Germinal center (tissue), 1 donor: ENCODE measurements at regions not wholly inside any gene's neighbourhood (a gene's known extent, or its start where the extent isn't known, plus 50 kb on each side); places are given as distances from the start of the nearest gene placed in this dataset.
"Not testable (repeated sequence)": the region's sequence is repeated elsewhere in the genome, so short reads cannot be mapped to it uniquely, and the experiment has no call there.

Source experiments
- DNase-seq: peaks from one replicate; pipeline ENCODE4 v3.0.0; 2012; ENCODE audit warnings: mixed read lengths, low spot score

- no peak for DNase-seq
Observed at GRCh38 chr2:153626676-153627075, 148.1 kb upstream of the RPRM start.

DNA sequence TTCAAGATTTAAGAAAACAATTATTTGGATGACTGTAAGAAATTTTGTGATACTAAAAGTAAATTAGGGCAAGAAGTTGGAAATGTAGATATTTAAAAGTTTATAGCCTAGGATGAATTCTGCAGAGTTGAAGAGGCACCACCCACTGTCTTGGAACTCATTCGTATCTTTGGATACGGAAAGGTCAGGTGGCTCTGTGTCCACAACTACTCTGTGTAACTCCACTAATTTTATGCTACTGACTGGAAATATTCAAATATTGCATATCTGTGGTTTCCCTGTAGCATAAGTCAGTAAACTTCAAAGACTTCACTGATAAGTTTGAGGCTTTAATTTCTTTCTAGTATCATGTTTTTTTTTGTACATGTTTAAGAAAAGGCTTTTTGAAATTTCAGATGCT is 156.9 kb upstream of the RPRM start:
- DNase-seq, result no peak

GRCh38 chr2:153641046-153641445 is 162.5 kb upstream of the RPRM start:
- no peak for DNase-seq

DNA sequence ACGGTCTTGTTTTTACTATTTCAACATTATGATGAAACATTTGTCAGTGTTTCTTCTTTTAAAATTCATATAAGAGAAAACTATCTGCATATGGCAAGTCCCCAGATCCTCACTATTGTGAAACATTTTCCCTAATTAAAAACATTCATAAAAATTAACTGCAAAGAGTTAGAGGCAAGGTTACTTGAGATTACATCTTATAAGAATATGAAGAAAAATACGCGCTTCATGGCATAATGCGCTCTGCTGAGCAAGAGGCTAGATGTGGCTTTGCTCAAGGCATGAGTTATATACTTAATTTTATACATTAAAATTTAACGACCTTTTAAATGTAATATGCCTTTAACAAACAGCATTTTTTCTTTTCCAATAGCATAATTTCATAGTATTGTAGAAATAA is 166.4 kb upstream of the RPRM start:
- DNase-seq, result no peak

DNA sequence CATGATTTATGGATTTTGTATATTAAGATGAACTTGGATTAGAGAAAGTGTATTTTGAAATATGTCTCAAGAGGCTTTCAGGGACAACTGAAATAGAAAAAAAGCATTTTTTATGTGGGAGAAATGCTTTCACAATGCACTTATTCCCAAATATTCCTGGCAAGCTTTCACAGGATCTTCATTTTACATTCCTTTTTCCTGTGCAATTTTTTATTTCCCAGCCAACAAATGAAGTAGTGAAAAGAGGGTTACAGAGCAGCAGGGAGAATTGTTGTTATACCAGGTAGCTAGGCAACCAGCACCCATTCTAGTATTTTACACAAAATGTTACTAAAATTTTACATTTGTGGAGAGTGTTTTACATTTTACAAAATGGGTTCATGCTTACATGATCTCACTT is 167.0 kb upstream of the RPRM start:
- no peak for DNase-seq

- no peak for DNase-seq
Observed at GRCh38 chr2:153657651-153658050, 179.1 kb upstream of the RPRM start.

GRCh38 chr2:153661801-153662200 is 183.2 kb upstream of the RPRM start:
- DNase-seq, result no peak

DNA sequence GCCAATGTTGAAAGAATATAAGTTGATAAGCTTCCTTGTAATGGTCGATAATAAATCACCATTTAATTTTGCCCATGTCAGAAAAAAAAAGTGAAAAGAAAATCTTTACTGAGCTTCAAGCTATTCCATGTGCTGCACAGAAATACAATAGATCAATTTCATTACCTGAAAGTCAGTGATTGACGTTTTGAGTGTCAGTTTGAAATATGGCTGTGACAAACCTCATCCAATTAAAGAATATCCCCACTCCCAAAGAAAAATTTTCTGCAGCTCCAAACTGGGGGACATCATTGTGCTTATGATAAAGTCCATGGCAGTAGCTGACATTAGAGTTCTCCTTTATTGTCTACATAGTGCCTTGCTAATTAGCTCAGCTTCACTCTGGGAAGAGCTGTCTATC is 184.8 kb upstream of the RPRM start:
- no peak for DNase-seq

- not testable (repeated sequence) for DNase-seq
Observed at GRCh38 chr2:153664009-153664408, 185.4 kb upstream of the RPRM start.

DNA sequence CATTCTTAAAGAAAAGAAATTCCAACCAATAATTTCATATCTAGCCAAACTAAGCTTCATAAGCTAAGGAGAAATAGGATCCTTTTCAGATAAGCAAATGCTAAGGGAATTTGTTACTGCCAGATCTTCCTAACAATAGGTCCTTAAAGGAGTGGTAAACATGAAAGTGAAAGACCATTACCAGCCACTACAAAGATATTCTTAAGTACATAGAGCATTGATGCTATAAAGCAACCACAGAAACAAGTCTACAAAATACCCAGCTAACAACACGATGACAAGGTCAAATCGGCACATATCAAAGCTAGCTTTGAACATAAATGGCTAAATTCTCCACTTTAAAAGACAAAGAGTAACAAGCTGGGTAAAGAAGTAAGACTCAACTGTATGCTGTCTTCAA is 188.9 kb upstream of the RPRM start:
- DNase-seq, result no peak

DNA sequence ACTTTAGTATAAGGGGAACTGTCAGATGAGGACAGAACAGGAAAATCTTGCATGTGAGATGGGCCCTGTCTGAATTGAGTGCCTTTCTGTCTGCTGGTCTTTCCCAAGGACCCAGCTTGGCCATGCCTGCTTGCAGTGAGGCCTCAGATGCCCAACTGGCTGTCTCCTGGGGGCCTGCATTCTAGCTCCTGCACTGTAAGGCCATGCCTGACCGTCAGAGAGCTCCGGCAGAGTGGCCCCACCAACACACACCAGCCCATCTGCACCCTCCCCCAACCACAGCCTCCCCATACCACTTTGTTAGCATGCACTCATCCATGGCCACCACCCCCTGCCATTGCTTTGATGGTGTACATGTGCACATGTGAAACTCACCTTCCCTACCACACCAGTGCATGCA is 190.4 kb upstream of the RPRM start:
- no peak for DNase-seq

DNA sequence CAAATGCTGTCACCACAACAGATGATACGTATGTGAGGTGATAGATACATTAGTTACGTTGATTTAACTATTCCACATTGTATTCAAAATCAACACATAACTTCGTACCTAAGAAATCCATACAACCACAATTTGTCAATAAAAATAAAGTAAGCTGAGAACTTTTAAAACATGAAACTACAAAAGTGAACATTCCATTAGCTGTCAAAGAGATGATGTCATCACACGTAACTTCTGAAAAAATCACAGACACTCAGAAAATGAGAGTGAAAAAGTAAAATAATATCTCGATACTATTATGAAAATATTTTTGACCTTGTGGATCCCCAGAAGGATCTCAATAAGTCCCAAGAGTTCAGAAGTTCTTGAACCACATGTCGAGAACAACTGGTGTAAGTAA is 161.6 kb upstream of the GALNT13 start:
- DNase-seq, result no peak

DNA sequence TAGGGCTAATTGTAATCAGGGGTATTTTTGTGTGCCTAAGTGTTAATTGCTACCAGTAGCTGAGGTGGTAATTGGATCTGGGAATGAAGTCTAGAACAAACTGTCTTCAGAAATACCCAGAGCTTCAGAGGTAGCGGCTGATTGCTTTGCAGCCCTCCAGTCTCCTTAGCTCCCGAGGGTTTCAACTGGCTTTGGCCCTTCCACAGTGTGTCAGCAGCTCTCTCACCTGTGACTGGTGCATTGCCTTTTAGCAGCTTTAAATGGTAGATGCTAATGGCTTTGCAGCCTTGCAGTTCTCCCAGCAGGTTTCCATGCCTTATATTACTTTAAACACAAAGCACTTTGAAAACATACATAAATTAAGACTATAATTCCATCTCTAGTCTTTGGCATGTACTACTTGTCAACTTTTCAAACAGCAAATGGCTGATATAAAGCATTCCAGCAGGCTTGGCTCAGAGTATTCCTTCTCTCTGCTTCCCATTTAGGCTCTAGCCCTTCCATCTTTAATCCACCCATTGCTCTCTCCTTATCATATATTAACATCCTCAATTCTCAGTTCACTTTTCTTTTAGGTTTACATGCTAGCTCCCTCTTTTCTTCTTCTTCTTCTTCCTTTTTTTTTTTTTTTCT is 156.4 kb upstream of the GALNT13 start:
- no peak for DNase-seq

DNA sequence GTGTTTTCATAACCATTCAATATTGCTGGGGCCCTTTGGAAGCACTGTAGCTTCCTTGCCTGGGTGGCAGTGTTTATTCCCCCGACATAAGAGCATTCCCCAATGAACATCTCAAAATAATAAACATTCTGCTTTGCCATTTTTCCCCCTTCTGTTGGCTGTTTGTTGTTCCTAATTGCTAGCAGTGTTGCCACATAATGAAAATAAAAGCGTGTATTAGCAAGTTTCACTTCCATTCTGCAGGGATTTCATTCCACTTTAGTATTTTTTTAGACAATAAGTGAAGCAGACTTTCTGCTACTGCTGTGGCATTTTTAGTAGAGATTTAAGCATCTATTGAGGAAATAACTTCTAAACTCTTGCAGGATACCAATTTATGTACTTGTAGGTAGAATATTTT is 154.7 kb upstream of the GALNT13 start:
- DNase-seq, result no peak

DNA sequence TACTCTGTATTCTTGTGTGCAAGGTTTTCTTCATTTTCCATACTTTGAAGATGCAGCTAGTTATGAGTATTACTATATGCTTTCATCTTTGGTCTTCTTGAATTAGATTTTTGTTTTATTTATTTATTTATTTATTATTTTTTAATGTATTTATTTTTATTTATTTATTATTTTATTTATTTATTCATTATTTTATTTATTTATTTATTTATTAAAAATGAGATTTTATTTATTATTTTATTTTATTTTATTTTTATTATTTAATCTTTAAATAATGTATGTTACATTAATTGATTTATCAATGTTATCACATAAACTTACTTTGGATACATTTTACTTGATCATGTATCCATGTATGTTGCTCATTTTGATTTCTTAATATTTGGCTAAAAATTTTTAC is 132.3 kb upstream of the GALNT13 start:
- no peak for DNase-seq

- DNase-seq, result no peak
Observed at GRCh38 chr2:153761936-153762335, 109.8 kb upstream of the GALNT13 start.

DNA sequence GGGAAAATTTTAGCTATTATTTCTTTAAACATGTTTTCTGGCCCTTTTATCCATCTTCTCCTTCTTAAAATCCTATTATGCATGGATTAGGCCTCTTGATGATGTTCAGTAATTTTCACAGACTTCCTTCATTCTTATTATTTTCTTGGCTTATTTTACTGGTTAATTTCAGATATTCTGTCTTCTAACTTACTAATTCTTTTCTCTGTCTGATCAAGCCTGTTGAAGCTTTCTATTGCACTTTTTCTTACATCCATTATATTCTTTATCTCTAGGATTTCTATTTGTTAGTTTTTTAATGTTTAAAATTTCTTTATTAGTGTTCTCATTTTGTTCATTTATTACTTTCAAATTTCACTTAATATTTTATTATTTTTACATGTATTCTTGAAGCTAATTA is 105.3 kb upstream of the GALNT13 start:
- no peak for DNase-seq

GRCh38 chr2:153770359-153770991 is 101.2 kb upstream of the GALNT13 start:
- DNase-seq, result no peak

GRCh38 chr2:153780241-153780640 is 91.5 kb upstream of the GALNT13 start:
- DNase-seq, result no peak

GRCh38 chr2:153786016-153786415 is 85.7 kb upstream of the GALNT13 start:
- DNase-seq, result no peak

GRCh38 chr2:153787612-153788011 is 84.1 kb upstream of the GALNT13 start:
- DNase-seq, result no peak

- no peak for DNase-seq
Observed at GRCh38 chr2:153802671-153803070, 69.1 kb upstream of the GALNT13 start.

GRCh38 chr2:153808679-153809078 is 63.0 kb upstream of the GALNT13 start:
- DNase-seq, result no peak

- DNase-seq, result no peak
Observed at GRCh38 chr2:153811516-153811915, 60.2 kb upstream of the GALNT13 start.
